A549 (cell line): ENCODE measurements at regions not wholly inside any gene's neighbourhood (a gene's known extent, or its start where the extent isn't known, plus 50 kb on each side); places are given as distances from the start of the nearest gene placed in this dataset.
"Not testable (repeated sequence)": the region's sequence is repeated elsewhere in the genome, so short reads cannot be mapped to it uniquely, and the experiment has no call there.

ENCODE experiments used
- ATAC-seq, 2 experiments: fragments of 200-7000 bp in 1 of 2; fragments of >200 bp in 1 of 2; cut with Nextera tagmentation in 1 of 2; cut with Tn5 transposase in 1 of 2; 3 replicates each; pipeline versions ENCODE4 v1.8.0 to v1.9.1; 2018 to 2020; ENCODE audit warnings: mild to moderate bottlenecking in 1 of 2, moderate library complexity in 1 of 2
- CTCF ChIA-PET: fragments of 300-600 bp; sonication (Branson Sonifier 250); formaldehyde crosslinking; extraction: SDS; loops from one replicate; lab custom pipeline; 2021; ENCODE audit warnings: antibody characterized with exemption, inconsistent platforms; lab: Yijun Ruan, JAX
- POLR2A ChIA-PET: fragments of 350-600 bp; formaldehyde crosslinking; extraction: SDS; loops from one replicate; lab custom pipeline; 2021; ENCODE audit warnings: antibody characterized with exemption, inconsistent platforms; lab: Yijun Ruan, JAX
- DNase-seq, 2 experiments: peaks; one replicate each; pipeline versions ENCODE4 v3.0.0 to v3.0.0-alpha.2; 2011 to 2016; ENCODE audit warnings: low read depth in 1 of 2, low spot score in 1 of 2
- FAIRE-seq: peaks from 2 replicates; lab custom pipeline; 2011; peaks lifted over from hg19 to GRCh38; lab: Jason Lieb, UNC
- H3K27ac ChIP-seq, 2 experiments: fragments of >200 bp; sonication (Bioruptor Twin); formaldehyde crosslinking; 3 replicates each; pipeline ENCODE4 v1.5.1; 2016 to 2017
- H3K4me1 ChIP-seq: fragments of >200 bp; sonication (Bioruptor Twin); formaldehyde crosslinking; 3 replicates; pipeline ENCODE4 v1.6.1; 2016
- H3K4me2 ChIP-seq: fragments of >200 bp; sonication (Bioruptor Twin); formaldehyde crosslinking; 3 replicates; pipeline ENCODE4 v1.6.1; 2016
- H3K4me3 ChIP-seq: fragments of >200 bp; sonication (Bioruptor Twin); formaldehyde crosslinking; 3 replicates; pipeline ENCODE4 v1.5.1; 2016
- H3K9me3 ChIP-seq: fragments of >200 bp; sonication (Bioruptor Twin); formaldehyde crosslinking; 3 replicates; pipeline ENCODE4 v1.6.1; 2016
- CBX8 ChIP-seq: fragments of 200-600 bp; sonication (generic); IDR thresholded peaks from 2 replicates; pipeline ENCODE4 v1.6.1; 2016
- FOSL2 ChIP-seq, 2 experiments: fragments of 450-650 bp in 1 of 2; fragments of >200 bp in 1 of 2; sonication (Bioruptor Twin) in 1 of 2; formaldehyde crosslinking; IDR thresholded peaks; 2 replicates each; pipeline versions ENCODE4 v1.5.0 to v1.6.1; 2016 to 2020; ENCODE audit warnings: mild to moderate bottlenecking in 1 of 2, moderate library complexity in 1 of 2
- HOXA7 ChIP-seq: fragments of 250-450 bp; sonication (Bioruptor Pico); IDR thresholded peaks from 2 replicates; pipeline ENCODE4 v1.5.0; 2020; ENCODE audit warnings: mild to moderate bottlenecking, moderate library complexity
- JUNB ChIP-seq: fragments of >200 bp; sonication (Bioruptor Twin); formaldehyde crosslinking; IDR thresholded peaks from 2 replicates; pipeline ENCODE4 v1.6.1; 2016
- MAFK ChIP-seq: fragments of 450-650 bp; IDR thresholded peaks from 2 replicates; pipeline ENCODE4 v1.6.1; 2014; ENCODE audit not compliant: partially characterized antibody
- MAZ ChIP-seq: fragments of 150-350 bp; IDR thresholded peaks from 2 replicates; pipeline ENCODE4 v1.6.1; 2014; ENCODE audit warnings: antibody characterized with exemption, low read depth, low read length, borderline replicate concordance
- MYC ChIP-seq: IDR thresholded peaks from 2 replicates; pipeline ENCODE4 v1.6.1; 2012; ENCODE audit warnings: mild to moderate bottlenecking, inconsistent platforms, low read length, improper control_type of control experiment, borderline replicate concordance
- NR3C1 ChIP-seq: fragments of >200 bp; sonication (Bioruptor Twin); formaldehyde crosslinking; IDR thresholded peaks from 3 replicates; pipeline ENCODE4 v1.6.1; 2017
- RFX5 ChIP-seq: fragments of 450-650 bp; IDR thresholded peaks from 2 replicates; pipeline ENCODE4 v1.7.1; 2014; ENCODE audit warnings: antibody characterized with exemption, mild to moderate bottlenecking, moderate library complexity
- ZC3H11A ChIP-seq: fragments of 450-650 bp; IDR thresholded peaks from 2 replicates; pipeline ENCODE4 v1.6.1; 2014; ENCODE audit warnings: antibody characterized with exemption, mild to moderate bottlenecking
- WGBS: methylation state at CpG from one replicate; pipeline ENCODE4 v1.1.6; 2017; ENCODE audit errors: missing lambda C conversion rate; 5-methylcytosine and 5-hydroxymethylcytosine counted together
- TF ChIP-seq, protein P1 (sequence below): fragments of >200 bp; sonication (Bioruptor Twin); formaldehyde crosslinking; IDR thresholded peaks from 3 replicates; pipeline ENCODE4 v1.6.1; 2016
- TF ChIP-seq, protein P2 (sequence below): fragments of 200-600 bp; sonication (generic); IDR thresholded peaks from 2 replicates; pipeline ENCODE4 v1.6.1; 2016; ENCODE audit warnings: antibody characterized with exemption, mild to moderate bottlenecking, moderate library complexity
- TF ChIP-seq, protein P3 (sequence below): fragments of 250-450 bp; sonication (Bioruptor Pico); IDR thresholded peaks from 2 replicates; pipeline ENCODE4 v1.5.0; 2020; ENCODE audit warnings: low read depth, mild to moderate bottlenecking, moderate library complexity
- TF ChIP-seq, protein P4 (sequence below): fragments of >200 bp; sonication (Bioruptor Twin); formaldehyde crosslinking; IDR thresholded peaks from 3 replicates; pipeline ENCODE4 v1.5.1; 2016
- TF ChIP-seq, protein P5 (sequence below): fragments of 150-350 bp; IDR thresholded peaks from 2 replicates; pipeline ENCODE4 v1.6.1; 2014; ENCODE audit warnings: low read depth, mild to moderate bottlenecking, low read length

DNA sequence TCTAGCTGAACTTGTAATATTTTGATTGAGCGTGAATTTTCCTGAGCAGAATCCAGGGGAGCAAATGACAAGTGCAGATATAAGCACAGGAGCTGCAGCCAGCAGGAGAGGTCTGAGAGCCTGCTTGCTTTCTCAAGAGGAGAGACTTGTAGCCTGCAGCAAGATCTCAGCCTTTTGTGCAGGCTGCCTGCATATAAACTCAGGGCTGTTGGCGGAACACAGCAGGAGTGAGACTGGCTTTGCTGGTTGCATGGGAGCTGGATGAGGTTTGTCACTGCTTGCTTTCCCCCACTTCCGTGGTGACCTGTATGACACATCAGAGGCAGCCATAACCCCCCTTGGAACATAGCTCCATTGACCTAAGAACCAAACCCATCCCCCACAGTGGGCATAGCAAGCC is 725.4 kb upstream of the RGS18 start:
- ChIA-PET POLR2A (no interaction called here), CTCF (no interaction called here)
- no peak for FAIRE-seq
- no peaks in the 10 kb centered on the region for H3K4me1 ChIP-seq
- WGBS, result 58% methylated on average over 3 of the region's 3 CpGs
- H3K4me3 ChIP-seq, result no peak overlapping the region
- TF ChIP-seq, protein P1, sequence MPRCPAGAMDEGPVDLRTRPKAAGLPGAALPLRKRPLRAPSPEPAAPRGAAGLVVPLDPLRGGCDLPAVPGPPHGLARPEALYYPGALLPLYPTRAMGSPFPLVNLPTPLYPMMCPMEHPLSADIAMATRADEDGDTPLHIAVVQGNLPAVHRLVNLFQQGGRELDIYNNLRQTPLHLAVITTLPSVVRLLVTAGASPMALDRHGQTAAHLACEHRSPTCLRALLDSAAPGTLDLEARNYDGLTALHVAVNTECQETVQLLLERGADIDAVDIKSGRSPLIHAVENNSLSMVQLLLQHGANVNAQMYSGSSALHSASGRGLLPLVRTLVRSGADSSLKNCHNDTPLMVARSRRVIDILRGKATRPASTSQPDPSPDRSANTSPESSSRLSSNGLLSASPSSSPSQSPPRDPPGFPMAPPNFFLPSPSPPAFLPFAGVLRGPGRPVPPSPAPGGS, result no peak
- no peak for TF ChIP-seq ZC3H11A
- no peak for TF ChIP-seq RFX5
- TF ChIP-seq, protein P2, sequence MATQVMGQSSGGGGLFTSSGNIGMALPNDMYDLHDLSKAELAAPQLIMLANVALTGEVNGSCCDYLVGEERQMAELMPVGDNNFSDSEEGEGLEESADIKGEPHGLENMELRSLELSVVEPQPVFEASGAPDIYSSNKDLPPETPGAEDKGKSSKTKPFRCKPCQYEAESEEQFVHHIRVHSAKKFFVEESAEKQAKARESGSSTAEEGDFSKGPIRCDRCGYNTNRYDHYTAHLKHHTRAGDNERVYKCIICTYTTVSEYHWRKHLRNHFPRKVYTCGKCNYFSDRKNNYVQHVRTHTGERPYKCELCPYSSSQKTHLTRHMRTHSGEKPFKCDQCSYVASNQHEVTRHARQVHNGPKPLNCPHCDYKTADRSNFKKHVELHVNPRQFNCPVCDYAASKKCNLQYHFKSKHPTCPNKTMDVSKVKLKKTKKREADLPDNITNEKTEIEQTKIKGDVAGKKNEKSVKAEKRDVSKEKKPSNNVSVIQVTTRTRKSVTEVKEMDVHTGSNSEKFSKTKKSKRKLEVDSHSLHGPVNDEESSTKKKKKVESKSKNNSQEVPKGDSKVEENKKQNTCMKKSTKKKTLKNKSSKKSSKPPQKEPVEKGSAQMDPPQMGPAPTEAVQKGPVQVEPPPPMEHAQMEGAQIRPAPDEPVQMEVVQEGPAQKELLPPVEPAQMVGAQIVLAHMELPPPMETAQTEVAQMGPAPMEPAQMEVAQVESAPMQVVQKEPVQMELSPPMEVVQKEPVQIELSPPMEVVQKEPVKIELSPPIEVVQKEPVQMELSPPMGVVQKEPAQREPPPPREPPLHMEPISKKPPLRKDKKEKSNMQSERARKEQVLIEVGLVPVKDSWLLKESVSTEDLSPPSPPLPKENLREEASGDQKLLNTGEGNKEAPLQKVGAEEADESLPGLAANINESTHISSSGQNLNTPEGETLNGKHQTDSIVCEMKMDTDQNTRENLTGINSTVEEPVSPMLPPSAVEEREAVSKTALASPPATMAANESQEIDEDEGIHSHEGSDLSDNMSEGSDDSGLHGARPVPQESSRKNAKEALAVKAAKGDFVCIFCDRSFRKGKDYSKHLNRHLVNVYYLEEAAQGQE, result no peak
- TF ChIP-seq MYC, result no peak
- TF ChIP-seq, protein P3, sequence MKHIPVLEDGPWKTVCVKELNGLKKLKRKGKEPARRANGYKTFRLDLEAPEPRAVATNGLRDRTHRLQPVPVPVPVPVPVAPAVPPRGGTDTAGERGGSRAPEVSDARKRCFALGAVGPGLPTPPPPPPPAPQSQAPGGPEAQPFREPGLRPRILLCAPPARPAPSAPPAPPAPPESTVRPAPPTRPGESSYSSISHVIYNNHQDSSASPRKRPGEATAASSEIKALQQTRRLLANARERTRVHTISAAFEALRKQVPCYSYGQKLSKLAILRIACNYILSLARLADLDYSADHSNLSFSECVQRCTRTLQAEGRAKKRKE (CRISPR knock-in tag), result no peak
- TF ChIP-seq MAZ, result no peak
- TF ChIP-seq JUNB, result no peak
- TF ChIP-seq, protein P4, sequence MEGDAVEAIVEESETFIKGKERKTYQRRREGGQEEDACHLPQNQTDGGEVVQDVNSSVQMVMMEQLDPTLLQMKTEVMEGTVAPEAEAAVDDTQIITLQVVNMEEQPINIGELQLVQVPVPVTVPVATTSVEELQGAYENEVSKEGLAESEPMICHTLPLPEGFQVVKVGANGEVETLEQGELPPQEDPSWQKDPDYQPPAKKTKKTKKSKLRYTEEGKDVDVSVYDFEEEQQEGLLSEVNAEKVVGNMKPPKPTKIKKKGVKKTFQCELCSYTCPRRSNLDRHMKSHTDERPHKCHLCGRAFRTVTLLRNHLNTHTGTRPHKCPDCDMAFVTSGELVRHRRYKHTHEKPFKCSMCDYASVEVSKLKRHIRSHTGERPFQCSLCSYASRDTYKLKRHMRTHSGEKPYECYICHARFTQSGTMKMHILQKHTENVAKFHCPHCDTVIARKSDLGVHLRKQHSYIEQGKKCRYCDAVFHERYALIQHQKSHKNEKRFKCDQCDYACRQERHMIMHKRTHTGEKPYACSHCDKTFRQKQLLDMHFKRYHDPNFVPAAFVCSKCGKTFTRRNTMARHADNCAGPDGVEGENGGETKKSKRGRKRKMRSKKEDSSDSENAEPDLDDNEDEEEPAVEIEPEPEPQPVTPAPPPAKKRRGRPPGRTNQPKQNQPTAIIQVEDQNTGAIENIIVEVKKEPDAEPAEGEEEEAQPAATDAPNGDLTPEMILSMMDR, result no peak
- TF ChIP-seq MAFK, result no peak
- TF ChIP-seq FOSL2 (IDR thresholded peaks at IDR 0.05), result no peak
- TF ChIP-seq FOSL2 (CRISPR knock-in tag; IDR thresholded peaks at IDR 0.05), result no peak
- no peak for TF ChIP-seq HOXA7
- no peak for TF ChIP-seq NR3C1
- no peak for TF ChIP-seq CBX8
- no peak for ATAC-seq
- H3K4me2 ChIP-seq, result no peak overlapping the region
- no peak for DNase-seq
- no peaks in the 10 kb centered on the region for H3K9me3 ChIP-seq
- H3K27ac ChIP-seq, result no peak overlapping the region

DNA sequence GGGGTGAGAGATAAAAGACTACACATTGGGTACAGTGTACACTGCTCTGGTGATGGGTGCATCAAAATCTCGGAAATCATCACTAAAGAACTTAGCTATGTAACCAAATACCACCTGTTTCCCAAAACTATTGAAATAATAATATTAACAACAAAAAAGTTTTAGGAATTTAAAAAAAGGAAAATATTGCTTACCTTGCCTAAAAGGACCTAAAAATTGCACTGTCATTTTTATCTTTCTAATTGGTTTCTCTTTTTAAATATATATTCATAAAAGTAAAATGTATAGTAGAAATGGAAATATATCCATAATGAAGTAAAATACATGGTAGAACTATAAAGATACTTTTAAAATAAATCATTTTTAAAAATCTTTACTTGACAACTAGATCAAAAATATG is 719.3 kb upstream of the RGS18 start:
- TF ChIP-seq, protein P5, sequence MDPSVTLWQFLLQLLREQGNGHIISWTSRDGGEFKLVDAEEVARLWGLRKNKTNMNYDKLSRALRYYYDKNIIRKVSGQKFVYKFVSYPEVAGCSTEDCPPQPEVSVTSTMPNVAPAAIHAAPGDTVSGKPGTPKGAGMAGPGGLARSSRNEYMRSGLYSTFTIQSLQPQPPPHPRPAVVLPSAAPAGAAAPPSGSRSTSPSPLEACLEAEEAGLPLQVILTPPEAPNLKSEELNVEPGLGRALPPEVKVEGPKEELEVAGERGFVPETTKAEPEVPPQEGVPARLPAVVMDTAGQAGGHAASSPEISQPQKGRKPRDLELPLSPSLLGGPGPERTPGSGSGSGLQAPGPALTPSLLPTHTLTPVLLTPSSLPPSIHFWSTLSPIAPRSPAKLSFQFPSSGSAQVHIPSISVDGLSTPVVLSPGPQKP, result no peak
- 11% methylated on average over 1 of the region's 1 CpG for WGBS
- no peaks in the 10 kb centered on the region for H3K4me1 ChIP-seq
- no peak overlapping the region for H3K4me3 ChIP-seq
- no peaks in the 10 kb centered on the region for H3K9me3 ChIP-seq
- ChIA-PET CTCF (no interaction called here), POLR2A (no interaction called here)
- FAIRE-seq (no peak), DNase-seq (no peak), ATAC-seq (no peak)
- no peak overlapping the region for H3K4me2 ChIP-seq
- no peak overlapping the region for H3K27ac ChIP-seq

DNA sequence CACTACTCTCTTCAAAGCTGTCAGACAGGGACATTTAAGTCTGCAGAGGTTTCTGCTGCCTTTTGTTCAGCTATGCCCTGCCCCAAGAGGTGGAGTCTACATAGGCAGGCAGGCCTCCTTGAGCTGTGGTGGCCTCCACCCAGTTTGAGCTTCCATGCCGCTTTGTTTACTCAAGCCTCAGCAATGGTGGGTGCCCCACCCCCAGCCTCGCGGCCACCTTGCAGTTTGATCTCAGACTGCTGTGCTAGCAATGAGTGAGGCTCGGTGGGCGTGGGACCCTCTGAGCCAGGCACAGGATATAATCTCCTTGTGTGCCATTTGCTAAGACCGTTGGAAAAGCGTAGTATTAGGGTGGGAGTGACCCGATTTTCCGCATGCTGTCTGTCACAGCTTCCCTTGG is 710.0 kb upstream of the RGS18 start:
- CTCF ChIA-PET, H3K4me2 ChIP-seq, H3K4me1 ChIP-seq, H3K4me3 ChIP-seq, POLR2A ChIA-PET, H3K27ac ChIP-seq, H3K9me3 ChIP-seq, ATAC-seq, DNase-seq, FAIRE-seq: not testable (repeated sequence)
- 61% methylated on average over 9 of the region's 9 CpGs for WGBS
